Activated T-helper 2 cell treated with anti-CD3 and anti-CD28 coated beads, Interferon-gamma antibody, Interleukin-2, Interleukin-4, amounts not matched to agents 10 μg/mL and 5 μg/mL and 100 μg/mL, durations not matched to agents 14 hours and 24 hours and 36 hours (primary cell): ENCODE measurements at regions not wholly inside any gene's neighbourhood (a gene's known extent, or its start where the extent isn't known, plus 50 kb on each side); places are given as distances from the start of the nearest gene placed in this dataset.

Experiments used
- DNase-seq: peaks from one replicate; pipeline ENCODE4 v3.0.0; 2021; ENCODE audit warnings: low spot score
- H3K27ac Mint-ChIP-seq: one replicate; pipeline ENCODE4 v1.8.0; 2021; ENCODE audit warnings: mixed read lengths
- H3K27me3 Mint-ChIP-seq: one replicate; pipeline ENCODE4 v1.8.0; 2021; ENCODE audit warnings: low read depth, mixed read lengths
- H3K36me3 Mint-ChIP-seq: one replicate; pipeline ENCODE4 v1.8.0; 2021; ENCODE audit warnings: low read depth, mixed read lengths
- H3K4me1 Mint-ChIP-seq: one replicate; pipeline ENCODE4 v1.8.0; 2021; ENCODE audit warnings: low read depth, mixed read lengths
- H3K4me3 Mint-ChIP-seq: one replicate; pipeline ENCODE4 v1.8.0; 2021; ENCODE audit warnings: low read depth, mild to moderate bottlenecking, moderate library complexity, mixed read lengths
- H3K9me3 Mint-ChIP-seq: one replicate; pipeline ENCODE4 v1.8.0; 2021; ENCODE audit warnings: mixed read lengths
- intact Hi-C: fragments of 100-400 bp; cut with micrococcal nuclease; formaldehyde crosslinking; loops from one replicate; pipeline ENCODE4 v1.15.1; 2023

DNA sequence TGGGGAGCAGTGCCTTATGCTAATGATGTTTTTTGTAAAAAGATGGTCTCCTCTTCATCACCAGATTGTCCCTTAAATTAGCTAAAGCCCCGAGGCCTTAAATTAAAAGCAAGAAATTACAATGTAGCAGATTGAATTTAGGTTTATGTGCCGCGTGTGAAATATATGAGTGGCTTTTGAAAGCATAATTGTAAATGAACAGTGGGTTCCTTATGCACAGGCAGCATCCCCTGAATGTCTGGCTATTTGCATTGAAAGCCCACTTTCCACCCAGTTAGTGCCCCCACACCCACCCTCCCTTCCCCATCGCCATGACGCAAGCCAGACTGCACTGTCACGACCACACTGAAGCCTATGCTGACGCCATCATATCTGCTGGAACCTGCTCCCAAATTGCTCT lies 62.4 kb upstream of the SORCS3 start:
- DNase-seq, result no peak
- Mint-ChIP-seq H3K4me1 (peaks cover 2% of the 10 kb centered on the region), H3K36me3 (no peaks in the 10 kb centered on the region), H3K4me3 (no peak overlapping the region), H3K27ac (no peak overlapping the region), H3K27me3 (peaks cover 15% of the 10 kb centered on the region), H3K9me3 (no peaks in the 10 kb centered on the region)
- intact Hi-C loops, result no loop called here

DNA sequence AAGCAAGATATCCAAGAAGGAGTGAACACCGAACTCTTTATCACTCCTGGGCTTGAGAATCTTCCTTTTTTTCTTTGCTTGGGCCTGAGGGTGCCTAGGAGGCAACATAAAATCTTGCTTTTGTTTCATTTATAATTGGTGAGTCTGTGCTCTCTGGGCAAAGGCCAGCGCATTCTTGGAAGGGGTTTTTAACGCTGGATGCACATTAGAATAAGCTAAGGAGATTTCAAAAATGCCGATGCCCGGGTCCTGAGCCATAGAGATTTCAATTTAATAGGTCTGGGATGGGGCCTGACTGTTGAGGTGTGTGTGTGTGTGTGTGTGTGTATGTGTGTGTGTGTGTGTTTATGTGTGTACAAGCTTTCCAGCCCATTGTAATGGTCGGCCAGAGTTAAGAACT lies 62.0 kb upstream of the SORCS3 start:
- Mint-ChIP-seq H3K27me3 (peaks cover 15% of the 10 kb centered on the region), H3K4me3 (no peak overlapping the region), H3K36me3 (no peaks in the 10 kb centered on the region), H3K27ac (no peak overlapping the region), H3K4me1 (peaks cover 2% of the 10 kb centered on the region), H3K9me3 (no peaks in the 10 kb centered on the region)
- intact Hi-C loops, result no loop called here
- no peak for DNase-seq

DNA sequence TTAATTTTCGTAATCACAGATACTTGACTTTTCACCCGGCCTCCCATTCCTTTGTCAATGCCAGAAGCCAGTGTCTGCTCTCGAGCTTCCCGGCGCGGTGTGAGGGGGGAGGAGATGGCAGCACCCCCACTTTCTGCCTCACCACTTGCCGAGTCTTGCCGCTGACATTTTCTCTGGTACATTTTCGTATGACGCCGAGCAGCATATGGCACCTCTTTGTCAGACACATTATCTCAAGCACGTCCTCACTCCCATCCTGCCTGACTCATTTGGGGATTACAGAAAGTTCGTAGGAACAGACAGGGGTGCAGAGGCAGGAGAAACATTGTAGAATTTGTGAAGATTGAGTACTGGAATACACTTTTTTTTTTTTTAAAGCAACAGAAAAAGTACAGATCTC lies 60.8 kb upstream of the SORCS3 start:
- H3K4me3 Mint-ChIP-seq, result no peak overlapping the region
- H3K27ac Mint-ChIP-seq, result no peak overlapping the region
- no peaks in the 10 kb centered on the region for H3K9me3 Mint-ChIP-seq
- DNase-seq, result no peak
- no peaks in the 10 kb centered on the region for H3K36me3 Mint-ChIP-seq
- intact Hi-C loops, result no loop called here
- peaks cover 14% of the 10 kb centered on the region for H3K27me3 Mint-ChIP-seq
- H3K4me1 Mint-ChIP-seq, result peaks cover 2% of the 10 kb centered on the region

DNA sequence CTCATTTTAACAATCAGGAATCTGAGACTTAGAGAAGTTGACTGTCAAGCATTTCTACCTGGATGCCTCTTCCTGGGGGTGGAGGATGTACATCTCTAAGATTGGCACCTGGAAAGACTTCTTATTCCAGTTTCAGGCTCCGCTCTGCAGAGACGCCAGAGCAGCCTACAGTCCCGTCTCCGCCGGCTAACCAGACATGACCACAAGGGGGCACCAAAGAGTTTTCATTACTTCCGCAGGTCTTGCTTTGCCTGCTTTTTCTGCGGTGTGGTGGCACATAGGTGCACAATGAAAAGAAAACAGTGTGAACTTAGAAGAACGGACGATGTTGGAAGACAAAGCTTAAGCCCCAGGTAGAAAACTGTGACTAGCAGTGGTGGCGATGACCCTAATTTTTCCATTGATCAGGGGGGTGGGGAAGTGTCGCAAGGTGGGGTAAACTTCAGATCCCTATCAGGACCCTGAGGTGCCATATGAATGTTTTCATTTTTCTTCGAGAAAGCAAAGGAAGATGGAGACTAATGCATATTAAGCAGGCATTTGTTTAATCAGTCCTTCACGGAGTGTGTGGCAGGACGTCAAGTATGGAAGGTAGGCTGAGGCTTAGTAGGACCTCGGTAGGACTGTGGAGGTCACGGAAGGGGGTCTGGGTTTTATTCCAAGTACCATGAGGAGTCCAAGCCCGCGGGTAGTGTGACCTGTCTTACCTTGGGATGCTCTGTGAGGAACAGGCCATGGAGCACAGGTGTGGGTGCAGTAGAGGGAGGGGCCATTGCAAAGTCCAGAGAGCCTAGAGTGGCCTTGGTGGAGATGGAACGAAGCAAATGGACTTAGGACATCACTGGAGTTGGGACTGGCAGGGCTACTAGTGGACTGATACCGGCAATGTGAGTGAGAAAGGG lies 60.1 kb upstream of the SORCS3 start:
- peak; percentile 46 for DNase-seq
- Mint-ChIP-seq H3K27me3 (peaks cover 15% of the 10 kb centered on the region), H3K4me1 (peaks cover 2% of the 10 kb centered on the region), H3K9me3 (no peaks in the 10 kb centered on the region), H3K4me3 (no peak overlapping the region), H3K36me3 (no peaks in the 10 kb centered on the region), H3K27ac (no peak overlapping the region)
- intact Hi-C loops, result no loop called here

DNA sequence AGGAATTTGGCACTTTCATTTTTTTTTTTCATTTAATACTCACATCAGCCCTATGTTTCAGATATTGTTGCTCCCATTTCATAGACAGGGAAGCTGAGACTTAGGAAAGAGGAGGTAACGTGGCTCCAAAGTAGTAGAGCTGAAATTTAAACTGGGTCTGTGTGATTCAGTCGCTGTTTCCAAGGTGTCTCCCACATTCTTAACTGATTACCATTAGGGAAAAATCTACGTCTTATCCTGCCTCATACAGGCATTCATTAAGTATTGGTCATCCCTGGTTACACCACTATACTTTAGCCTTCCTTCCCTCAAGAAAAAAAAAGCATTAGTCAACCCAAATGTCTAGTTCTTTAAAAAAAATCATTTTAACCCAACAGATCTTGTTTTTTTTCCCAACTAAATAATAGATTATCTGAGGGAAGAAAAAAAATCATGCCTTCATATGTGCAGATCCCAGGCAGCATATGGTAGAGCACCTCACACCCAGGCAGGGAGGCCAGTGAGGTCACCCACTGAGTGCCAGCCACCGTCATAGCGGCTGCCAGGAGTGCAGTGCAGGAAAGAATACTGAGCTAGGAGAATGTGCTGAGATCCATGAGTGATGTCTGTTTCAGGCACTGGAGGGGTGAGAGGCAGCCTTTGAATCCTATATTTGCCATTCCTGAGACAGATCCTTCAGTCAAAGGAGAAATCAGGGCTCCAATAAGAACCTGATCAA lies 59.0 kb upstream of the SORCS3 start:
- Mint-ChIP-seq H3K4me1 (peaks cover 4% of the 10 kb centered on the region), H3K36me3 (no peaks in the 10 kb centered on the region), H3K27me3 (peaks cover 18% of the 10 kb centered on the region), H3K4me3 (no peak overlapping the region), H3K27ac (no peak overlapping the region), H3K9me3 (no peaks in the 10 kb centered on the region)
- intact Hi-C loops, result no loop called here
- no peak for DNase-seq

DNA sequence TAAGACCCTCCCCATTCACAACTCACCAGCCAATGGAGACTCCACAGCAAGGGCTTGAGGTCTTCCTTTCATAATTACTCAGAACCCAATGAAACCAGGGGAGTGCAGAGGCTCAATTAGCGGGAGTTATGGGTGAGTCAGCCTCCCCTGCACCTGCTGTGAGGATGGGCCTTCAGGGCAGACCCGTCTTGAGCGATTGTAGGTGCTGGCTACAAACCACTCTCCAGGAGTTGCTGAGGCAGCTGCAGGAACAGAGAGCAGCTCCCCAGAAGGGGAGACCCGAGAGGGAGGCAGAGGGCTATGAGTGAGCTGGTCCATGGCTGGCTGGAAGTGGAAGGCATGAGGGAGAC lies 58.5 kb upstream of the SORCS3 start:
- intact Hi-C loops, result no loop called here
- Mint-ChIP-seq H3K4me1 (peaks cover 6% of the 10 kb centered on the region), H3K9me3 (no peaks in the 10 kb centered on the region), H3K36me3 (no peaks in the 10 kb centered on the region), H3K27ac (no peak overlapping the region), H3K4me3 (no peak overlapping the region), H3K27me3 (peaks cover 18% of the 10 kb centered on the region)
- no peak for DNase-seq

DNA sequence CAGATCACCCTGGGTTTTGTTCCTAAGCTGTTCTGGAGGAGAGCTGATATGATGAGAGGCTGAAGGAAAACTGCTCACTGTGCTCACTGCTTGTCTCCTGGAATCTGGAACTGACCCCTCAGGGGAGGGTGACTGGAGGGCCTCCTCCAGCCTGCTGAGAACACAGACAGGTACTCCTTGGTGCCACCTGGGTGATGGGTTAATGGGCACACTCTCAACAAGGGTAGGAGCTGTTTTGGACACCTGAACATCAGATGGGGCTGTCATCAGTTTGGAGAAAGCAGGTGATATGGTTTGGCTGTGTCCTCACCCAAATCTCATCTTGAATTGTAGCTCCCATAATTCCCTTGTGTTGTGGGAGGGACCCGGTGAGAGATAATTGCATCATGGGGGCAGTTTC lies 58.1 kb upstream of the SORCS3 start:
- no peak overlapping the region for H3K27ac Mint-ChIP-seq
- intact Hi-C loops, result no loop called here
- H3K9me3 Mint-ChIP-seq, result no peaks in the 10 kb centered on the region
- H3K36me3 Mint-ChIP-seq, result no peaks in the 10 kb centered on the region
- DNase-seq, result no peak
- peaks cover 6% of the 10 kb centered on the region for H3K4me1 Mint-ChIP-seq
- H3K4me3 Mint-ChIP-seq, result no peak overlapping the region
- peaks cover 18% of the 10 kb centered on the region for H3K27me3 Mint-ChIP-seq

DNA sequence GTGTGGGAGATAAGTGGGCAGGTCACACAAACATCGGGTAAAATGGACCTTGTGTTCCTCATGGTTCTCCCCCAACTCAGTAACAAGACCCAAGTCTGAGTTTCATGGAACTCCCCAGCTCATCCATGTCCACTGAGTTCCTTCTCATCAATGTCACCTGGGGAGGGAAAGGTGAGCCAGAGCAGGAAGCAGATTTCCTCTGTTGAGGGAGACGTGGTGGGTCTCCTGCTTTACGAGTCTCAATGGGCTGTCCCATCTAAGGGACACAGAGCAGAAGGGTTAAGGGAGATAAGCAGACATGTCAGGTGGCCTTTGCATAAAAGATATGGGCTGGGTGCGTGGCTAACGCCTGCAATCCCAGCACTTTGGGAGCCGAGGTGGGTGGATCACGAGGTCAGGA lies 56.5 kb upstream of the SORCS3 start:
- peaks cover 16% of the 10 kb centered on the region for H3K27me3 Mint-ChIP-seq
- intact Hi-C loops, result no loop called here

DNA sequence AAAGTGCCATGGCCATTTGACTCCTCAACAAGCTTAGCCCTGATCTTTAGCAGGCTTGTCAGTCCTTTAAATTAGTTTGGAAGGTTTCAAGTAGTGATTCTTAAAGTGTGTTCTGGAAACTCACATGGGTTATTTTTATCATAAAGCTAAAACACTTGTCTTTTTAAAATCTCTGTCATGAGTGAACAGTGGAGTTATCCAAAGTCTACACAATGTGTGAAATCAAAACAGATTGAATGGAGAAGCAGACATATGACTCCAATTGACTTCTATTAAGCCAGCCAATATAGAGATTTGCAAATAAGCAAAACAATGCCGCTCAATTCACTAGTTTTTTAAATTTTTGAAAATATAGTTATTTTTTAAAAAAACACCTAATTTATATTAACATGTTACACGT lies 53.3 kb upstream of the SORCS3 start:
- no peak overlapping the region for H3K27ac Mint-ChIP-seq
- no peak overlapping the region for H3K4me3 Mint-ChIP-seq
- no peak for DNase-seq
- H3K36me3 Mint-ChIP-seq, result no peaks in the 10 kb centered on the region
- peaks cover 12% of the 10 kb centered on the region for H3K27me3 Mint-ChIP-seq
- intact Hi-C loops, result no loop called here
- H3K9me3 Mint-ChIP-seq, result no peaks in the 10 kb centered on the region
- peaks cover 4% of the 10 kb centered on the region for H3K4me1 Mint-ChIP-seq

More for the DNA sequence above, 56.5 kb upstream of the SORCS3 start:
- Mint-ChIP-seq H3K4me3 (no peak overlapping the region), H3K27ac (no peak overlapping the region), H3K36me3 (no peaks in the 10 kb centered on the region), H3K4me1 (peaks cover 6% of the 10 kb centered on the region), H3K9me3 (no peaks in the 10 kb centered on the region)
- no peak for DNase-seq

DNA sequence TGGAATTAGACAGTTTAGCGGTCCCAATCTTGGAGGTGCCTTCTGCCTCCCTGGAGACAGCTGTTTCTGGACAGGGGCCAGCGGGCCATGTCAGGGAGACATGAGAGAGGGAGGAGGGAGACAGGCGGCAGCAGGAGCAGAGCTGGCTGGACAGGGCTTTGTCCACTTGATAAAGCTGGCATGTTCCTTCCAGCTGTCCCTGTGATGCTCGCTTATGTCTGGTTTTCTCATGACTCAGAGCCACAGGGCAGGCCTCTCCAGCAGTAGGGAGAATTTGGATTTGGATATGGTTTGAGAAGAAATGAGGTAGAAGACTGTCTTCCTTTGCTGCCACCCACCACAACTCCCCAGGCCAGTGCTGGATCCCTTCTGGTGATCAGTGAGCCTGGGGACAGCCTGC lies 51.7 kb upstream of the SORCS3 start:
- no peaks in the 10 kb centered on the region for H3K9me3 Mint-ChIP-seq
- no peak overlapping the region for H3K27ac Mint-ChIP-seq
- H3K27me3 Mint-ChIP-seq, result peaks cover 11% of the 10 kb centered on the region
- H3K4me1 Mint-ChIP-seq, result peaks cover 4% of the 10 kb centered on the region
- intact Hi-C loops, result no loop called here
- H3K4me3 Mint-ChIP-seq, result no peak overlapping the region
- DNase-seq, result no peak
- H3K36me3 Mint-ChIP-seq, result no peaks in the 10 kb centered on the region

DNA sequence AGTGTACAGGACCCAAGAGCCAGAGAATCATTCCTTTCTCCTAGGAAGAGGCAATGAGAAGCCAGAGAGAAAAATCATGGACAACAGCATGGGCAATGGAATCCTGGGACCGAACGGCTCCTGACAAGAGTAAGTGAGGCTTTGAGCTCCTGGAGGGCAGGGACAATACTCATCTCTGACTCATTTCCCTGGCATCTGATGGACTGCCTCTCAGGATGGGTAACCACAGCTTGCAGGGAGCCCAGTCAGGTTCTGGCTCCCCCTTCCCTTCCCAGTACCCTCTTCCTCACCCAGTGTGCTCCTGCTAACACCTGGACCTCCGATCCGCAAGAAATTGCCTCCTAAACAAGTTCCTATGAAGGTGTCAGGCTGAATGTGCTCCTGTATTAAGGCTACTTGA lies 51.2 kb upstream of the SORCS3 start:
- intact Hi-C loops, result no loop called here
- Mint-ChIP-seq H3K27ac (no peak overlapping the region), H3K27me3 (peaks cover 14% of the 10 kb centered on the region), H3K4me1 (peaks cover 4% of the 10 kb centered on the region), H3K9me3 (no peaks in the 10 kb centered on the region), H3K36me3 (no peaks in the 10 kb centered on the region), H3K4me3 (no peak overlapping the region)
- no peak for DNase-seq
